ENCODE measurements at regions not wholly inside any gene's neighbourhood (a gene's known extent, or its start where the extent isn't known, plus 50 kb on each side); places are given as distances from the start of the nearest gene placed in this dataset.

DNA sequence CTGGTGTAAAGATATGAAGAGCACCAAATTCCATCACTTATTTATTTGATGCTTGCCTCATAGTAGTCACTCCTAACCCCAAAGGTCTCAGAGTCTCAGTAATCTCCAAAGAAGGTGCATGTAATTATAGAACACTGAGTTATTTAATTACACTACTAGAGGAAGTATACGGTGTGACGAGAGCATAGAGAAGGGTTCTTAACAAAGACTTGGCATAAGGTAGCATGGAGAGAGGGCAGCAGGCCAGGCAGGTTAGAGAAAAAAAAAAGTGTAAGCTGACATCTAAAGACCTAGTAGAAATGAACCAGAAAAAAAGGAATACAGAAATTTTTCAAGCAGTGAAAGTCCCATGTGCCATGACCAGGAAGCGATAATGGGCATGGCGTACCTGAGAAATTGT lies 213.3 kb upstream of the TGFBR2 start:
- no peaks in the 10 kb centered on the region for H3K79me2 ChIP-seq (ENCODE audit: control insufficient read depth, low read length)
- H3F3A ChIP-seq (ENCODE audit: control insufficient read depth, insufficient read depth): no peaks in the 10 kb centered on the region
- no peak overlapping the region for H3K4me3 ChIP-seq (ENCODE audit: low read length)
- H3K27me3 ChIP-seq (ENCODE audit: control insufficient read depth, low read length): no peaks in the 10 kb centered on the region
- H3K4me2 ChIP-seq (ENCODE audit: low read length): no peak overlapping the region
- H3K9me2 ChIP-seq (replicated peaks; ENCODE audit: control insufficient read depth, low read length): no peaks in the 10 kb centered on the region
- H3K9me3 ChIP-seq (ENCODE audit: control insufficient read depth, insufficient read depth, low read length): no peaks in the 10 kb centered on the region
- TF ChIP-seq EZH2phosphoT487 (IDR thresholded peaks at IDR 0.05; ENCODE audit: borderline replicate concordance, low read length): no peak
- TF ChIP-seq, protein P1, sequence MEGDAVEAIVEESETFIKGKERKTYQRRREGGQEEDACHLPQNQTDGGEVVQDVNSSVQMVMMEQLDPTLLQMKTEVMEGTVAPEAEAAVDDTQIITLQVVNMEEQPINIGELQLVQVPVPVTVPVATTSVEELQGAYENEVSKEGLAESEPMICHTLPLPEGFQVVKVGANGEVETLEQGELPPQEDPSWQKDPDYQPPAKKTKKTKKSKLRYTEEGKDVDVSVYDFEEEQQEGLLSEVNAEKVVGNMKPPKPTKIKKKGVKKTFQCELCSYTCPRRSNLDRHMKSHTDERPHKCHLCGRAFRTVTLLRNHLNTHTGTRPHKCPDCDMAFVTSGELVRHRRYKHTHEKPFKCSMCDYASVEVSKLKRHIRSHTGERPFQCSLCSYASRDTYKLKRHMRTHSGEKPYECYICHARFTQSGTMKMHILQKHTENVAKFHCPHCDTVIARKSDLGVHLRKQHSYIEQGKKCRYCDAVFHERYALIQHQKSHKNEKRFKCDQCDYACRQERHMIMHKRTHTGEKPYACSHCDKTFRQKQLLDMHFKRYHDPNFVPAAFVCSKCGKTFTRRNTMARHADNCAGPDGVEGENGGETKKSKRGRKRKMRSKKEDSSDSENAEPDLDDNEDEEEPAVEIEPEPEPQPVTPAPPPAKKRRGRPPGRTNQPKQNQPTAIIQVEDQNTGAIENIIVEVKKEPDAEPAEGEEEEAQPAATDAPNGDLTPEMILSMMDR (IDR thresholded peaks at IDR 0.05; ENCODE audit: low read depth, low read length, poor library complexity, severe bottlenecking): no peak
- no peaks in the 10 kb centered on the region for H4K20me1 ChIP-seq (ENCODE audit: control insufficient read depth, insufficient read depth, low read depth, low read length)
- H3K27ac ChIP-seq (ENCODE audit: low read depth, low read length): no peak overlapping the region
- no peaks in the 10 kb centered on the region for H3K4me1 ChIP-seq (ENCODE audit: control insufficient read depth, low read length)
- no peaks in the 10 kb centered on the region for H3K36me3 ChIP-seq (ENCODE audit: control insufficient read depth, low read length)

DNA sequence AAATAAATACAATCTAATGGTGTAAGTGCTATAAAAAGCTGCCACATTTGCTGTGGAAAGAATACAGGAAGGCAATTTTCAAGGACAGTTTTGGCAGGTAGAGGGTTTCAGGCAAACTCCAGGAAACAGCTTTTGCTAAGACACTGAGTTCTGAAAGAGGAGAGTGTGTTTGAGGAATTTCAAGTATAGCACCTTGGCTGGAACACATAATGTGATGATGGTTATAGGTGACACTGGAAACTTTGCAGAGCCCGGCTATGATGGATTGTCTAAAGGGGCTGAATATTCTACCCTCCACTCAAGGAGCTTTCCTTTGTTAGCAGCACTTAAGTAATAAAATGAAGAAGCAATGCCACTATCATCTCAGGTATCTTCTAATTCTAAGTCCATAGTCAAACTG lies 209.4 kb upstream of the TGFBR2 start:
- Histone ChIP-seq H3K4me3 (ENCODE audit: low read length) (no peak overlapping the region), H3K36me3 (ENCODE audit: control insufficient read depth, low read length) (no peaks in the 10 kb centered on the region), H3K4me1 (ENCODE audit: control insufficient read depth, low read length) (0 out of 2 replicates have a peak, but pooled peaks cover 4% of the 10 kb centered on the region), H3K27ac (ENCODE audit: low read depth, low read length) (no peak overlapping the region), H4K20me1 (ENCODE audit: control insufficient read depth, insufficient read depth, low read depth, low read length) (no peaks in the 10 kb centered on the region), H3K4me2 (ENCODE audit: low read length) (no peak overlapping the region), H3K9me3 (ENCODE audit: control insufficient read depth, insufficient read depth, low read length) (no peaks in the 10 kb centered on the region), H3K9me2 (replicated peaks; ENCODE audit: control insufficient read depth, low read length) (no peaks in the 10 kb centered on the region), H3K27me3 (ENCODE audit: control insufficient read depth, low read length) (no peaks in the 10 kb centered on the region), H3K79me2 (ENCODE audit: control insufficient read depth, low read length) (no peaks in the 10 kb centered on the region), H3F3A (ENCODE audit: control insufficient read depth, insufficient read depth) (no peaks in the 10 kb centered on the region)
- TF ChIP-seq, protein P1 (IDR thresholded peaks at IDR 0.05; ENCODE audit: low read depth, low read length, poor library complexity, severe bottlenecking): no peak
- no peak for TF ChIP-seq EZH2phosphoT487 (IDR thresholded peaks at IDR 0.05; ENCODE audit: borderline replicate concordance, low read length)

DNA sequence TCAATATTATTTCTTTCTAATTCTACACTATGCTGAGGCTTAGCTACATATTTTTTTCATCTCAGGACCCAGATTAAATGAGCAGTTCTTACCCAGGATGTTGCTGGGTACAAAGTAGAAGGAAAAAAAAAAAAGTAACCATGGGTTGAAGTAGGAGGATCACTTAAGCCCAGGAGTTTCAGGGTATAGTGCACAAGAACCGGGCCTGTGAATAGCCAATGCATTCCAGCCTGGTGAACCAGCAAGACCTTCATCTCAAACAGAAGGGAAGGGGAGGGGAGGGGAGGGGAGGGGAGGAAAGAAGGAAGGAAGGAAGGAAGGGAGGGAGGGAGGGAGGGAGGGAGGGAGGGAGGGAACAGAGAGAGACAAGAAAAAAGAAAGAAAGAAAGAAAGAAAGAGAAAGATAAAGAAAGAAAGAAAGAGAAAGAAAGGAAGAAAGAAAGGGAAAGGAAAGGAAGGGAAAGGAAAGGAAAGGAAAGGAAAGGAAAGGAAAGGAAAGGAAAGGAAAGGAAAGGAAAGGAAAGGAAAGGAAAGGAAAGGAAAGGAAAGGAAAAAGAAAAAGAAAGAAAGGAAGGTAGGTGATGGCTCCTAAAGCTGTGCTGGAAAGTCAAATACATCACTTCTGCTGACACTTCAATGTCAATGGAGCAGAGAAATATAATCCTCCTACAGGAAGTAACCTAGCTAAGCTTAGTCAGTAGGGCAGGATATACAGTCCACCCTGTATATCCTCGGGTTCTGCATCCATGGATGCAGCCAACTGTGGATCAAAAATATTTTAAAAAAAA lies 206.8 kb upstream of the TGFBR2 start:
- Histone ChIP-seq H3K4me1 (ENCODE audit: control insufficient read depth, low read length) (0 out of 2 replicates have a peak, but pooled peaks cover 4% of the 10 kb centered on the region), H3K9me2 (replicated peaks; ENCODE audit: control insufficient read depth, low read length) (no peaks in the 10 kb centered on the region), H3K9me3 (ENCODE audit: control insufficient read depth, insufficient read depth, low read length) (no peaks in the 10 kb centered on the region), H4K20me1 (ENCODE audit: control insufficient read depth, insufficient read depth, low read depth, low read length) (no peaks in the 10 kb centered on the region), H3K36me3 (ENCODE audit: control insufficient read depth, low read length) (no peaks in the 10 kb centered on the region), H3K27me3 (ENCODE audit: control insufficient read depth, low read length) (no peaks in the 10 kb centered on the region), H3F3A (ENCODE audit: control insufficient read depth, insufficient read depth) (no peaks in the 10 kb centered on the region), H3K79me2 (ENCODE audit: control insufficient read depth, low read length) (no peaks in the 10 kb centered on the region), H3K4me3 (ENCODE audit: low read length) (no peak overlapping the region), H3K4me2 (ENCODE audit: low read length) (no peak overlapping the region), H3K27ac (ENCODE audit: low read depth, low read length) (no peak overlapping the region)
- no peak for TF ChIP-seq EZH2phosphoT487 (IDR thresholded peaks at IDR 0.05; ENCODE audit: borderline replicate concordance, low read length)
- TF ChIP-seq, protein P1 (IDR thresholded peaks at IDR 0.05; ENCODE audit: low read depth, low read length, poor library complexity, severe bottlenecking): no peak

Data from DOHH2 (cell line).